H9 (cell line): ENCODE measurements at regions not wholly inside any gene's neighbourhood (a gene's known extent, or its start where the extent isn't known, plus 50 kb on each side); places are given as distances from the start of the nearest gene placed in this dataset.

Source experiments
- DNase-seq: peaks from one replicate; pipeline ENCODE4 v3.0.0-alpha.2; 2017
- H2AFZ ChIP-seq: one replicate; pipeline ENCODE4 v1.6.1; 2013; ENCODE audit warnings: mild to moderate bottlenecking, low read length, control low read depth, moderate library complexity
- H2AK5ac ChIP-seq: 2 replicates; pipeline ENCODE4 v1.6.1; 2013; ENCODE audit warnings: low read length, control low read depth, mixed read lengths; ENCODE audit not compliant: insufficient read length
- H2BK120ac ChIP-seq: one replicate; pipeline ENCODE4 v1.6.1; 2013; ENCODE audit warnings: low read depth, mild to moderate bottlenecking, low read length, control low read depth, inconsistent platforms; ENCODE audit not compliant: poor library complexity, severe bottlenecking
- H2BK12ac ChIP-seq: 2 replicates; pipeline ENCODE4 v1.6.1; 2013; ENCODE audit warnings: low read length, control low read depth, mixed read lengths, low read depth; ENCODE audit not compliant: insufficient read length
- H2BK15ac ChIP-seq: 2 replicates; pipeline ENCODE4 v1.6.1; 2013; ENCODE audit warnings: low read depth, low read length, control low read depth
- H2BK20ac ChIP-seq: one replicate; pipeline ENCODE4 v1.6.1; 2013; ENCODE audit warnings: low read depth, mild to moderate bottlenecking, low read length, control low read depth, inconsistent platforms; ENCODE audit not compliant: poor library complexity, severe bottlenecking
- H2BK5ac ChIP-seq: 2 replicates; pipeline ENCODE4 v1.6.1; 2013; ENCODE audit warnings: low read length, control low read depth, mixed read lengths; ENCODE audit not compliant: insufficient read length
- H3K14ac ChIP-seq: 2 replicates; pipeline ENCODE4 v1.6.1; 2013; ENCODE audit warnings: low read length, control low read depth; ENCODE audit not compliant: insufficient read depth
- H3K18ac ChIP-seq: 2 replicates; pipeline ENCODE4 v1.6.1; 2013; ENCODE audit warnings: low read depth, mild to moderate bottlenecking, mixed read lengths, low read length, control low read depth; ENCODE audit not compliant: insufficient read length
- H3K23ac ChIP-seq: 2 replicates; pipeline ENCODE4 v1.6.1; 2013; ENCODE audit warnings: low read length, control low read depth, mixed read lengths, low read depth; ENCODE audit not compliant: insufficient read length
- H3K23me2 ChIP-seq: 2 replicates; pipeline ENCODE4 v1.6.1; 2013; ENCODE audit warnings: low read depth, mild to moderate bottlenecking, mixed read lengths, low read length, control low read depth; ENCODE audit not compliant: insufficient read length, poor library complexity, severe bottlenecking
- H3K27ac ChIP-seq: 2 replicates; pipeline ENCODE4 v1.5.1; 2013; ENCODE audit warnings: low read length, control low read depth, mixed read lengths, low read depth; ENCODE audit not compliant: insufficient read length
- H3K27me3 ChIP-seq: 2 replicates; pipeline ENCODE4 v1.6.1; 2013; ENCODE audit warnings: low read length, control low read depth, inconsistent platforms; ENCODE audit not compliant: insufficient read depth
- H3K4ac ChIP-seq: 2 replicates; pipeline ENCODE4 v1.6.1; 2013; ENCODE audit warnings: low read depth, mild to moderate bottlenecking, control low read depth, inconsistent platforms, low read length, moderate library complexity
- H3K4me1 ChIP-seq: 2 replicates; pipeline ENCODE4 v1.6.1; 2013; ENCODE audit warnings: low read length, control low read depth, inconsistent platforms; ENCODE audit not compliant: insufficient read depth
- H3K4me2 ChIP-seq: 2 replicates; pipeline ENCODE4 v1.6.1; 2013; ENCODE audit warnings: low read length, control low read depth, mixed read lengths; ENCODE audit not compliant: insufficient read length, insufficient read depth
- H3K56ac ChIP-seq: 2 replicates; pipeline ENCODE4 v1.6.1; 2013; ENCODE audit warnings: low read depth, mild to moderate bottlenecking, mixed read lengths, low read length, control low read depth; ENCODE audit not compliant: insufficient read length
- H3K79me1 ChIP-seq: 2 replicates; pipeline ENCODE4 v1.6.1; 2013; ENCODE audit warnings: low read depth, mild to moderate bottlenecking, moderate library complexity, low read length, control low read depth, inconsistent platforms; ENCODE audit not compliant: insufficient read depth, poor library complexity, severe bottlenecking
- H3K79me2 ChIP-seq: 2 replicates; pipeline ENCODE4 v1.6.1; 2013; ENCODE audit warnings: low read length, control low read depth, inconsistent platforms; ENCODE audit not compliant: insufficient read depth
- H3K9ac ChIP-seq: 2 replicates; pipeline ENCODE4 v1.6.1; 2013; ENCODE audit warnings: low read length, control low read depth, mixed read lengths; ENCODE audit not compliant: insufficient read length; ENCODE audit errors: extremely low read depth
- H3K9me3 ChIP-seq: one replicate; pipeline ENCODE4 v1.6.1; 2013; ENCODE audit warnings: low read depth, low read length, inconsistent platforms; ENCODE audit not compliant: control insufficient read depth
- H3T11ph ChIP-seq: one replicate; pipeline ENCODE4 v1.6.1; 2013; ENCODE audit warnings: mild to moderate bottlenecking, low read length, control low read depth, inconsistent platforms
- H4K20me1 ChIP-seq: one replicate; pipeline ENCODE4 v1.6.1; 2013; ENCODE audit not compliant: control insufficient read depth, insufficient read length, insufficient read depth
- H4K5ac ChIP-seq: 2 replicates; pipeline ENCODE4 v1.6.1; 2013; ENCODE audit warnings: low read depth, mild to moderate bottlenecking, mixed read lengths, low read length, control low read depth; ENCODE audit not compliant: insufficient read length
- H4K8ac ChIP-seq: replicated peaks from 2 replicates; pipeline ENCODE4 v1.6.1; 2013; ENCODE audit warnings: low read length, control low read depth, mixed read lengths, low read depth; ENCODE audit not compliant: insufficient read length
- H4K91ac ChIP-seq: 2 replicates; pipeline ENCODE4 v1.6.1; 2013; ENCODE audit warnings: low read depth, mild to moderate bottlenecking, moderate library complexity, mixed read lengths, low read length, control low read depth; ENCODE audit not compliant: insufficient read length
- H3K27ac Mint-ChIP-seq, 3 experiments: 2 replicates in 2 of 3; 3 replicates in 1 of 3; pipeline ENCODE4 v1.8.0; 2020 to 2021; ENCODE audit warnings: mixed read lengths in 3 of 3, mild to moderate bottlenecking in 1 of 3, moderate library complexity in 1 of 3
- H3K27me3 Mint-ChIP-seq: 2 replicates; pipeline ENCODE4 v1.8.0; 2021; ENCODE audit warnings: low read depth, mild to moderate bottlenecking, moderate library complexity, mixed read lengths
- H3K36me3 Mint-ChIP-seq, 3 experiments: 2 replicates in 2 of 3; 3 replicates in 1 of 3; pipeline ENCODE4 v1.8.0; 2020 to 2021; ENCODE audit warnings: low read depth in 3 of 3, mixed read lengths in 3 of 3; ENCODE audit not compliant: insufficient read depth in 1 of 3
- H3K4me1 Mint-ChIP-seq, 2 experiments: 2 replicates each; pipeline ENCODE4 v1.8.0; 2020; ENCODE audit warnings: mixed read lengths in 2 of 2
- H3K4me3 Mint-ChIP-seq, 2 experiments: 2 replicates in 1 of 2; 3 replicates in 1 of 2; pipeline ENCODE4 v1.8.0; 2020 to 2021; ENCODE audit warnings: mild to moderate bottlenecking in 2 of 2, mixed read lengths in 2 of 2, moderate library complexity in 1 of 2
- H3K9me3 Mint-ChIP-seq, 2 experiments: 2 replicates in 1 of 2; 3 replicates in 1 of 2; pipeline ENCODE4 v1.8.0; 2020; ENCODE audit warnings: mild to moderate bottlenecking in 2 of 2, mixed read lengths in 2 of 2, moderate library complexity in 1 of 2
- WGBS: extraction: QIAGEN DNeasy Blood & Tissue Kit; methylation state at CpG from one replicate; pipeline ENCODE4 v1.1.7; 2013; ENCODE audit warnings: missing lambda C conversion rate, low lambda C conversion rate, mixed read lengths; ENCODE audit not compliant: insufficient read length; ENCODE audit errors: extremely low coverage; 5-methylcytosine and 5-hydroxymethylcytosine counted together
- TF ChIP-seq, protein P1 (sequence below): fragments of 200-600 bp; sonication (generic); conservative IDR thresholded peaks from 3 replicates; pipeline ENCODE4 v1.8.0; 2021; ENCODE audit warnings: antibody characterized with exemption, mild to moderate bottlenecking

DNA sequence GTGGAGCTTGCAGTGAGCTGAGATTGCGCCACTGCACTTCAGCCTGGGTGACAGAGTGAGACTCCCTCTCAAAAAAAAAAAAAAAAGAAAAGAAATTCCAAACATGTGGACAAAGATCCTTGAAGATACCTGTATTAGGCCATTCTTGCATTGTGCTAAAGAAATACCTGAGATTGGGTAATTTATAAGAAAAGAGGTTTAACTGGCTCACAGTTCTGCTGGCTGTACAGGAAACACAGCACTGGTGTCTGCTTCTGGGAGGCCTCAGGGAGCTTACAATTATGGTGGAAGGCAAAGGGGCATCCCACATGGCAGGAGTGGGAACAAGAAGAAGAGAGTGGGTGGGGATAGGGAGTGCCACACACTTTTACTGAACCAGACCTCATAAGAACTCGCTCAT, 140.1 kb downstream of the SS18 start:
- H2BK120ac ChIP-seq: no peak overlapping the region
- H2BK20ac ChIP-seq: no peak overlapping the region
- TF ChIP-seq, protein P1, sequence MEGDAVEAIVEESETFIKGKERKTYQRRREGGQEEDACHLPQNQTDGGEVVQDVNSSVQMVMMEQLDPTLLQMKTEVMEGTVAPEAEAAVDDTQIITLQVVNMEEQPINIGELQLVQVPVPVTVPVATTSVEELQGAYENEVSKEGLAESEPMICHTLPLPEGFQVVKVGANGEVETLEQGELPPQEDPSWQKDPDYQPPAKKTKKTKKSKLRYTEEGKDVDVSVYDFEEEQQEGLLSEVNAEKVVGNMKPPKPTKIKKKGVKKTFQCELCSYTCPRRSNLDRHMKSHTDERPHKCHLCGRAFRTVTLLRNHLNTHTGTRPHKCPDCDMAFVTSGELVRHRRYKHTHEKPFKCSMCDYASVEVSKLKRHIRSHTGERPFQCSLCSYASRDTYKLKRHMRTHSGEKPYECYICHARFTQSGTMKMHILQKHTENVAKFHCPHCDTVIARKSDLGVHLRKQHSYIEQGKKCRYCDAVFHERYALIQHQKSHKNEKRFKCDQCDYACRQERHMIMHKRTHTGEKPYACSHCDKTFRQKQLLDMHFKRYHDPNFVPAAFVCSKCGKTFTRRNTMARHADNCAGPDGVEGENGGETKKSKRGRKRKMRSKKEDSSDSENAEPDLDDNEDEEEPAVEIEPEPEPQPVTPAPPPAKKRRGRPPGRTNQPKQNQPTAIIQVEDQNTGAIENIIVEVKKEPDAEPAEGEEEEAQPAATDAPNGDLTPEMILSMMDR: no peak
- H3K27me3 ChIP-seq: no peaks in the 10 kb centered on the region
- no peak for DNase-seq
- no peak overlapping the region for H3K27ac Mint-ChIP-seq
- H3K4me1 ChIP-seq: no peaks in the 10 kb centered on the region
- no peak overlapping the region for H4K5ac ChIP-seq
- no peak overlapping the region for H3K27ac ChIP-seq
- no peaks in the 10 kb centered on the region for H3K79me1 ChIP-seq
- H3K9me3 ChIP-seq: no peaks in the 10 kb centered on the region
- H2BK5ac ChIP-seq: no peak overlapping the region
- no peak overlapping the region for H2AK5ac ChIP-seq
- no peak overlapping the region for H4K8ac ChIP-seq
- H2AFZ ChIP-seq: no peak overlapping the region
- H3K4me3 Mint-ChIP-seq: no peak overlapping the region
- H3K27me3 Mint-ChIP-seq: no peaks in the 10 kb centered on the region
- peaks cover 0 to 8% (median 1%) of the 10 kb centered on the region in 3 experiments; a peak in 2 of 7 replicates for H3K36me3 Mint-ChIP-seq
- H3K4ac ChIP-seq: no peak overlapping the region
- H3K56ac ChIP-seq: no peak overlapping the region
- H4K91ac ChIP-seq: no peak overlapping the region
- no peak overlapping the region for H3K23ac ChIP-seq
- H3K18ac ChIP-seq: no peak overlapping the region
- WGBS: no CpG with 5 or more reads among the region's 2 CpGs
- no peaks in the 10 kb centered on the region for H3K79me2 ChIP-seq
- no peak overlapping the region for H3K14ac ChIP-seq
- H2BK15ac ChIP-seq: no peak overlapping the region
- H3K9me3 Mint-ChIP-seq: peaks cover 3 to 6% of the 10 kb centered on the region in 2 experiments; a peak in 4 of 5 replicates
- H3K23me2 ChIP-seq: no peaks in the 10 kb centered on the region
- H3K4me2 ChIP-seq: no peak overlapping the region
- no peak overlapping the region for H2BK12ac ChIP-seq
- H3T11ph ChIP-seq: no peak overlapping the region
- no peak overlapping the region for H3K9ac ChIP-seq
- H3K4me1 Mint-ChIP-seq: peaks cover 5 to 6% of the 10 kb centered on the region in 2 experiments
- no peaks in the 10 kb centered on the region for H4K20me1 ChIP-seq
